Right lobe of liver (tissue), 6 donors: ENCODE measurements at regions not wholly inside any gene's neighbourhood (a gene's known extent, or its start where the extent isn't known, plus 50 kb on each side); places are given as distances from the start of the nearest gene placed in this dataset.

ENCODE experiments used
- ATAC-seq, 4 donors: fragments of 200-7000 bp; cut with Tn5 transposase; one replicate each; pipeline ENCODE4 v1.9.1; 2020; ENCODE audit warnings: mild to moderate bottlenecking in 4 of 4, moderate library complexity in 4 of 4
- DNase-seq, 3 donors: peaks; one replicate each; pipeline ENCODE4 v3.0.0-alpha.2; 2020
- H3K27ac ChIP-seq, 3 donors: fragments of 200-600 bp; one replicate each; pipeline ENCODE4 v1.8.0; 2022
- H3K27me3 ChIP-seq, 2 donors: fragments of 200-600 bp; one replicate each; pipeline ENCODE4 v1.8.0; 2022
- H3K36me3 ChIP-seq, 4 donors: fragments of 200-600 bp; sonication (generic) in 1 of 4; one replicate each; pipeline versions ENCODE4 v1.5.1 to v1.8.0; 2017 to 2022; ENCODE audit warnings: control low read depth in 1 of 4
- H3K4me1 ChIP-seq, 4 donors: fragments of 200-600 bp; sonication (generic) in 1 of 4; one replicate each; pipeline versions ENCODE4 v1.5.1 to v1.8.0; 2017 to 2022; ENCODE audit warnings: control low read depth in 1 of 4
- H3K4me3 ChIP-seq, 3 donors: fragments of 200-600 bp; one replicate each; pipeline ENCODE4 v1.8.0; 2022
- H3K9me3 ChIP-seq, 4 donors: fragments of 200-600 bp; sonication (generic) in 1 of 4; one replicate each; pipeline versions ENCODE4 v1.5.1 to v1.8.0; 2017 to 2022; ENCODE audit warnings: control low read depth in 1 of 4
- CTCF ChIP-seq, 4 donors: fragments of 200-600 bp in 3 of 4; fragments of 450-650 bp in 1 of 4; IDR thresholded peaks; one replicate each; pipeline versions ENCODE4 v1.5.1 to v1.8.0; 2016 to 2022; ENCODE audit warnings: antibody characterized with exemption in 4 of 4, mild to moderate bottlenecking in 2 of 4
- POLR2A ChIP-seq: fragments of 450-650 bp; IDR thresholded peaks from one replicate; pipeline ENCODE4 v1.6.1; 2017; ENCODE audit warnings: antibody characterized with exemption, mild to moderate bottlenecking
- whole genome bisulfite sequencing: methylation state at CpG from one replicate; pipeline ENCODE4 v1.1.6; 2018; ENCODE audit warnings: low coverage, low lambda C conversion rate; ENCODE audit not compliant: insufficient coverage; ENCODE audit errors: missing lambda C conversion rate; 5-methylcytosine and 5-hydroxymethylcytosine counted together
- intact Hi-C, 2 donors: fragments of 100-400 bp; cut with DNase I; formaldehyde crosslinking; loops; one replicate each; pipeline versions ENCODE4 v1.11.2 to v1.14.1; 2022
- donor health status: DM: no; HTN: yes; CAD: no.
- donor health status: DM: no; HTN: no; CAD: no.
- donor health status: DM: no; HTN: no; CAD: no.
- donor health status: DM: no; HTN: yes; CAD: no.
- donor health status: DM: no; HTN: yes; CAD: no.

- ATAC-seq (no peak), DNase-seq (no peak)
- intact Hi-C loops = no loop called here
- H3K9me3 ChIP-seq = no peaks in the 10 kb centered on the region
- H3K27me3 ChIP-seq = no peaks in the 10 kb centered on the region
- no peaks in the 10 kb centered on the region for H3K4me1 ChIP-seq
- no peak overlapping the region for H3K27ac ChIP-seq
- no peak overlapping the region for H3K4me3 ChIP-seq
- 78% methylated on average over 1 of the region's 1 CpG for WGBS
- TF ChIP-seq POLR2A (no peak), CTCF (IDR thresholded peaks at IDR 0.05) (no peak)
- H3K36me3 ChIP-seq = no peaks in the 10 kb centered on the region
These were observed 250.0 kb upstream of the CLEC14A start for GRCh38 chr14:38505973-38506249.

- DNase-seq (no peak), ATAC-seq (no peak)
- 41% methylated on average over 2 of the region's 2 CpGs for WGBS
- TF ChIP-seq POLR2A = no peak
- no peak for TF ChIP-seq CTCF (IDR thresholded peaks at IDR 0.05)
- Histone ChIP-seq H3K4me1 (no peaks in the 10 kb centered on the region), H3K9me3 (no peaks in the 10 kb centered on the region), H3K27ac (no peak overlapping the region), H3K4me3 (no peak overlapping the region), H3K27me3 (no peaks in the 10 kb centered on the region), H3K36me3 (no peaks in the 10 kb centered on the region)
- intact Hi-C loops = no loop called here
These were observed 249.5 kb upstream of the CLEC14A start for GRCh38 chr14:38505221-38505972.

GRCh38 chr14:38504175-38504574 lies 248.3 kb upstream of the CLEC14A start:
- ATAC-seq = no peak
- DNase-seq = no peak
- Histone ChIP-seq H3K27me3 (no peaks in the 10 kb centered on the region), H3K9me3 (no peaks in the 10 kb centered on the region), H3K36me3 (no peaks in the 10 kb centered on the region), H3K4me1 (no peaks in the 10 kb centered on the region), H3K4me3 (no peak overlapping the region), H3K27ac (no peak overlapping the region)
- intact Hi-C loops = no loop called here
- TF ChIP-seq CTCF (IDR thresholded peaks at IDR 0.05) (no peak), POLR2A (no peak)
- 31% methylated on average over 1 of the region's 1 CpG for WGBS

- H3K27me3 ChIP-seq = no peaks in the 10 kb centered on the region
- intact Hi-C loops = no loop called here
- H3K4me1 ChIP-seq = no peaks in the 10 kb centered on the region
- H3K27ac ChIP-seq = no peak overlapping the region
- ATAC-seq = no peak
- H3K9me3 ChIP-seq = no peaks in the 10 kb centered on the region
- no peak for TF ChIP-seq CTCF (IDR thresholded peaks at IDR 0.05)
- no peak for TF ChIP-seq POLR2A
- no peak overlapping the region for H3K4me3 ChIP-seq
- DNase-seq = no peak
- 55% methylated on average over 2 of the region's 2 CpGs for WGBS
- no peaks in the 10 kb centered on the region for H3K36me3 ChIP-seq
These were observed 246.3 kb upstream of the CLEC14A start for GRCh38 chr14:38502239-38502638.

- H3K27ac ChIP-seq = no peak overlapping the region
- H3K4me1 ChIP-seq = no peaks in the 10 kb centered on the region
- TF ChIP-seq POLR2A (no peak), CTCF (IDR thresholded peaks at IDR 0.05) (no peak)
- ATAC-seq = no peak
- no peaks in the 10 kb centered on the region for H3K36me3 ChIP-seq
- DNase-seq = no peak
- no peaks in the 10 kb centered on the region for H3K9me3 ChIP-seq
- intact Hi-C loops = no loop called here
- H3K27me3 ChIP-seq = no peaks in the 10 kb centered on the region
- no peak overlapping the region for H3K4me3 ChIP-seq
These were observed 244.2 kb upstream of the CLEC14A start for GRCh38 chr14:38500125-38500524.
